ENCODE measurements at regions not wholly inside any gene's neighbourhood (a gene's known extent, or its start where the extent isn't known, plus 50 kb on each side); places are given as distances from the start of the nearest gene placed in this dataset.

DNA sequence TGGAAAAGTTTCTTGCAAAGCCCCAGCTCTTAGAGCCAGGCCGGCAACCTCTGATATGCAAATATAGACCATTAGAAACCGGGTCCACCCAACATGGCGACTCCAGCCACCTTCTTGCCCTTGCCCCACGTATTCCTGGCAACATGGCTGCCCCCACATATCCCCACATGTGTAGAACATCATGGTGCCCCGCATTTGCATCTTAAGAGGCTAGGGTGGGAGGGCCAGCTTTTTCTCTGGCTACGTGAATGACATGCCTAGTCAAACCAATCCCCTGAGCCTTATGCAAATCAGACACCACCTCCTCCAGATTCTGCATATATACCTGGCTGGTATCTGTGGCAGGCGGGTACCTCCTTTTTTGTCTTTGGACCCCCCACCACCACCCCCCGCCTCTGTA, 106.1 kb upstream of the PTPRT start:
- TF ChIP-seq, protein P1, sequence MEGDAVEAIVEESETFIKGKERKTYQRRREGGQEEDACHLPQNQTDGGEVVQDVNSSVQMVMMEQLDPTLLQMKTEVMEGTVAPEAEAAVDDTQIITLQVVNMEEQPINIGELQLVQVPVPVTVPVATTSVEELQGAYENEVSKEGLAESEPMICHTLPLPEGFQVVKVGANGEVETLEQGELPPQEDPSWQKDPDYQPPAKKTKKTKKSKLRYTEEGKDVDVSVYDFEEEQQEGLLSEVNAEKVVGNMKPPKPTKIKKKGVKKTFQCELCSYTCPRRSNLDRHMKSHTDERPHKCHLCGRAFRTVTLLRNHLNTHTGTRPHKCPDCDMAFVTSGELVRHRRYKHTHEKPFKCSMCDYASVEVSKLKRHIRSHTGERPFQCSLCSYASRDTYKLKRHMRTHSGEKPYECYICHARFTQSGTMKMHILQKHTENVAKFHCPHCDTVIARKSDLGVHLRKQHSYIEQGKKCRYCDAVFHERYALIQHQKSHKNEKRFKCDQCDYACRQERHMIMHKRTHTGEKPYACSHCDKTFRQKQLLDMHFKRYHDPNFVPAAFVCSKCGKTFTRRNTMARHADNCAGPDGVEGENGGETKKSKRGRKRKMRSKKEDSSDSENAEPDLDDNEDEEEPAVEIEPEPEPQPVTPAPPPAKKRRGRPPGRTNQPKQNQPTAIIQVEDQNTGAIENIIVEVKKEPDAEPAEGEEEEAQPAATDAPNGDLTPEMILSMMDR (IDR thresholded peaks at IDR 0.05; ENCODE audit: low read depth, low read length, poor library complexity, severe bottlenecking), result no peak
- TF ChIP-seq EZH2phosphoT487 (IDR thresholded peaks at IDR 0.05; ENCODE audit: borderline replicate concordance, low read length), result no peak
